Thyroid gland (tissue), 4 donors: ENCODE measurements at regions not wholly inside any gene's neighbourhood (a gene's known extent, or its start where the extent isn't known, plus 50 kb on each side); places are given as distances from the start of the nearest gene placed in this dataset.

Experiments
- DNase-seq, 2 donors: peaks; one replicate each; pipeline ENCODE4 v3.0.0-alpha.2; 2019
- H3K27ac ChIP-seq, 3 donors: fragments of 200-600 bp; sonication (generic); 1 replicate in 2 of 3; 2 replicates in 1 of 3; pipeline ENCODE4 v1.5.1; 2016 to 2019; ENCODE audit warnings: mild to moderate bottlenecking in 1 of 3, moderate library complexity in 1 of 3
- H3K27me3 ChIP-seq: fragments of 200-600 bp; sonication (generic); one replicate; pipeline ENCODE4 v1.5.1; 2019
- H3K36me3 ChIP-seq, 2 donors: fragments of 200-600 bp; sonication (generic); one replicate each; pipeline ENCODE4 v1.5.1; 2016 to 2019
- H3K4me1 ChIP-seq, 2 donors: fragments of 200-600 bp; sonication (generic); one replicate each; pipeline ENCODE4 v1.5.1; 2017 to 2019
- H3K4me3 ChIP-seq, 3 donors: fragments of 200-600 bp; sonication (generic); replicated peaks in 1 of 3; 1 replicate in 2 of 3; 2 replicates in 1 of 3; pipeline ENCODE4 v1.5.1; 2016; ENCODE audit warnings: mild to moderate bottlenecking in 1 of 3
- H3K9me3 ChIP-seq: fragments of 200-600 bp; sonication (generic); one replicate; pipeline ENCODE4 v1.5.1; 2017
- CTCF ChIP-seq, 6 experiments: fragments of 200-600 bp in 3 of 6; fragments of 450-650 bp in 3 of 6; sonication (generic) in 3 of 6; IDR thresholded peaks; one replicate each; pipeline ENCODE4 v1.5.1; 2016 to 2019; ENCODE audit warnings: antibody characterized with exemption in 6 of 6, mild to moderate bottlenecking in 2 of 6, inconsistent platforms in 1 of 6, moderate library complexity in 1 of 6
- POLR2A ChIP-seq, 2 donors: fragments of 450-650 bp; IDR thresholded peaks; one replicate each; pipeline ENCODE4 v1.6.1; 2017; ENCODE audit warnings: antibody characterized with exemption in 2 of 2, mild to moderate bottlenecking in 2 of 2, moderate library complexity in 1 of 2
- WGBS, 2 donors: methylation state at CpG; one replicate each; pipeline ENCODE4 v1.1.5; 2017; 5-methylcytosine and 5-hydroxymethylcytosine counted together
- intact Hi-C: fragments of 100-400 bp; cut with DNase I; formaldehyde crosslinking; loops from one replicate; pipeline ENCODE4 v1.15.1; 2023

- WGBS, 2 donors = 25 to 34% methylated on average over 5 of the region's 5 CpGs
- H3K4me1 ChIP-seq = peaks cover 27 to 30% of the 10 kb centered on the region in 2 donors
- no peaks in the 10 kb centered on the region for H3K27me3 ChIP-seq
- no peaks in the 10 kb centered on the region for H3K36me3 ChIP-seq
- no peaks in the 10 kb centered on the region for H3K9me3 ChIP-seq
- DNase-seq = peak; percentile 85 to 87
- H3K27ac ChIP-seq = peak overlapping the region; percentile 75 to 91 (median 88)
- intact Hi-C loops = no loop called here
- TF ChIP-seq POLR2A (IDR thresholded peaks at IDR 0.05) = peak in 1 of 2 donors; percentile 48
- TF ChIP-seq CTCF (IDR thresholded peaks at IDR 0.05) = no peak
- H3K4me3 ChIP-seq = no peak overlapping the region
Observed at GRCh38 chr12:16437281-16437816, 89.9 kb downstream of the MGST1 start.

- intact Hi-C loops = no loop called here
Observed at GRCh38 chr12:16437926-16438325, 90.5 kb downstream of the MGST1 start.

GRCh38 chr12:16449459-16449858 lies 102.0 kb downstream of the MGST1 start:
- no peak overlapping the region for H3K4me3 ChIP-seq
- H3K9me3 ChIP-seq = no peaks in the 10 kb centered on the region
- H3K27ac ChIP-seq = no peak overlapping the region
- H3K27me3 ChIP-seq = no peaks in the 10 kb centered on the region
- 81 to 89% methylated on average over 2 of the region's 2 CpGs for WGBS, 2 donors
- no peak for DNase-seq
- no peaks in the 10 kb centered on the region for H3K4me1 ChIP-seq
- intact Hi-C loops = no loop called here
- no peaks in the 10 kb centered on the region for H3K36me3 ChIP-seq
- TF ChIP-seq CTCF (IDR thresholded peaks at IDR 0.05) = no peak
- TF ChIP-seq POLR2A (IDR thresholded peaks at IDR 0.05) = no peak

More at GRCh38 chr12:16437926-16438325, 90.5 kb downstream of the MGST1 start:
- Histone ChIP-seq H3K9me3 (no peaks in the 10 kb centered on the region), H3K36me3 (no peaks in the 10 kb centered on the region), H3K4me3 (no peak overlapping the region), H3K27ac (peak overlapping the region; percentile 75 to 91 (median 88)), H3K4me1 (peaks cover 27 to 30% of the 10 kb centered on the region in 2 donors), H3K27me3 (no peaks in the 10 kb centered on the region)
- WGBS, 2 donors = 67 to 80% methylated on average over 2 of the region's 2 CpGs
- TF ChIP-seq POLR2A (IDR thresholded peaks at IDR 0.05) = no peak
- no peak for TF ChIP-seq CTCF (IDR thresholded peaks at IDR 0.05)
- no peak for DNase-seq

- no peaks in the 10 kb centered on the region for H3K4me1 ChIP-seq
- TF ChIP-seq POLR2A (IDR thresholded peaks at IDR 0.05) = no peak
- TF ChIP-seq CTCF (IDR thresholded peaks at IDR 0.05) = no peak
- no peaks in the 10 kb centered on the region for H3K9me3 ChIP-seq
- intact Hi-C loops = no loop called here
- no peak overlapping the region for H3K4me3 ChIP-seq
- WGBS, 2 donors = 60 to 62% methylated on average over 3 of the region's 3 CpGs
- H3K27me3 ChIP-seq = no peaks in the 10 kb centered on the region
- H3K36me3 ChIP-seq = no peaks in the 10 kb centered on the region
- DNase-seq = no peak
- H3K27ac ChIP-seq = no peak overlapping the region
Observed at GRCh38 chr12:16453319-16453718, 105.9 kb downstream of the MGST1 start.

- no peak for DNase-seq
- no peaks in the 10 kb centered on the region for H3K36me3 ChIP-seq
- H3K4me1 ChIP-seq = no peaks in the 10 kb centered on the region
- no peaks in the 10 kb centered on the region for H3K9me3 ChIP-seq
- intact Hi-C loops = no loop called here
- no peaks in the 10 kb centered on the region for H3K27me3 ChIP-seq
- H3K4me3 ChIP-seq = no peak overlapping the region
- H3K27ac ChIP-seq = no peak overlapping the region
- 84 to 88% methylated on average over 2 of the region's 2 CpGs for WGBS, 2 donors
- TF ChIP-seq CTCF (IDR thresholded peaks at IDR 0.05) (no peak), POLR2A (IDR thresholded peaks at IDR 0.05) (no peak)
Observed at GRCh38 chr12:16454481-16454880, 107.0 kb downstream of the MGST1 start.
